ENCODE measurements at regions not wholly inside any gene's neighbourhood (a gene's known extent, or its start where the extent isn't known, plus 50 kb on each side); places are given as distances from the start of the nearest gene placed in this dataset.
A peak's percentile ranks its signal among the peaks of the same experiment; 100 is the strongest.

DNA sequence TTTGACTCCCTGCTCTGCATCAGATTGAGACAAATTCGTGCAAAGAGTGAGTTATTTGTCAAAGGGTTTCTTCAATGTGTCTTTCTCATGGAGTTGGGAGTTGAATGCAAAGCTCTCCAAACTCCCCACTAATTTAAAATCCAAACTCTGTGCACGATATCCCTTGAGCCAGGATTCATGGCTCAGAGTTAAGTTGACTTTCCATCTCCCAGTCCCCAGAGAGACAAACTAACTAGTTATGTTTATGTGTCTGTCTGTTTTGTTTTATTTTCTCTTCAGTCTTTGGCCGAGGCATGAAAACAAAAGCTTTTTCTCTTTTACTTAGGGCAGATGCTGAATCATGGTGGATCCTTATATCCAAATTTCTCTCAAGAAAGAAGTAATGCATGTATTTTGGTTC lies 570.0 kb upstream of the CDH5 start:
- TF ChIP-seq, protein P1, sequence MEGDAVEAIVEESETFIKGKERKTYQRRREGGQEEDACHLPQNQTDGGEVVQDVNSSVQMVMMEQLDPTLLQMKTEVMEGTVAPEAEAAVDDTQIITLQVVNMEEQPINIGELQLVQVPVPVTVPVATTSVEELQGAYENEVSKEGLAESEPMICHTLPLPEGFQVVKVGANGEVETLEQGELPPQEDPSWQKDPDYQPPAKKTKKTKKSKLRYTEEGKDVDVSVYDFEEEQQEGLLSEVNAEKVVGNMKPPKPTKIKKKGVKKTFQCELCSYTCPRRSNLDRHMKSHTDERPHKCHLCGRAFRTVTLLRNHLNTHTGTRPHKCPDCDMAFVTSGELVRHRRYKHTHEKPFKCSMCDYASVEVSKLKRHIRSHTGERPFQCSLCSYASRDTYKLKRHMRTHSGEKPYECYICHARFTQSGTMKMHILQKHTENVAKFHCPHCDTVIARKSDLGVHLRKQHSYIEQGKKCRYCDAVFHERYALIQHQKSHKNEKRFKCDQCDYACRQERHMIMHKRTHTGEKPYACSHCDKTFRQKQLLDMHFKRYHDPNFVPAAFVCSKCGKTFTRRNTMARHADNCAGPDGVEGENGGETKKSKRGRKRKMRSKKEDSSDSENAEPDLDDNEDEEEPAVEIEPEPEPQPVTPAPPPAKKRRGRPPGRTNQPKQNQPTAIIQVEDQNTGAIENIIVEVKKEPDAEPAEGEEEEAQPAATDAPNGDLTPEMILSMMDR (IDR thresholded peaks at IDR 0.05; ENCODE audit: insufficient read depth, low read length) = no peak
- no peak for DNase-seq (ENCODE audit: low read depth)
- no peak overlapping the region for H3K4me3 ChIP-seq (ENCODE audit: low read depth, low read length)

DNA sequence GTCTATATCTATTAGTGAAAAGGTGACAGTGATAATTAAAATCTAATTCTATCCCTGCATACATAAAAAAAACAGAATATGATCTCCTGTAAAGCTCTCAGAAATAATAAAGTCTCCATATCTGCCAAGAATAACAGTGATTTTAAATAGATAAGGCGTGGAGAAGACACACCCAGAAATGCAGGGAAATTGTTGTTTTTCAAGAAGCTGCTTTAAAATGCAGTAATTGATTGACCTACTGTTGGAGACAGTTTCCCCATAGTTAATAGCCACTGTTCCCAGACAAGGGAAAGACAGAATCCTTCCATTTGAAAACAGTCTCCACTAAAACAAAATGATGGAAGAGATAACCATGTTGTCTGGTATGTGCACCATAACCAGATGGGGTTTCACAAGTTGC lies 571.5 kb upstream of the CDH5 start:
- H3K4me3 ChIP-seq (ENCODE audit: low read depth, low read length) = no peak overlapping the region
- TF ChIP-seq, protein P1 (IDR thresholded peaks at IDR 0.05; ENCODE audit: insufficient read depth, low read length) = no peak
- no peak for DNase-seq (ENCODE audit: low read depth)

DNA sequence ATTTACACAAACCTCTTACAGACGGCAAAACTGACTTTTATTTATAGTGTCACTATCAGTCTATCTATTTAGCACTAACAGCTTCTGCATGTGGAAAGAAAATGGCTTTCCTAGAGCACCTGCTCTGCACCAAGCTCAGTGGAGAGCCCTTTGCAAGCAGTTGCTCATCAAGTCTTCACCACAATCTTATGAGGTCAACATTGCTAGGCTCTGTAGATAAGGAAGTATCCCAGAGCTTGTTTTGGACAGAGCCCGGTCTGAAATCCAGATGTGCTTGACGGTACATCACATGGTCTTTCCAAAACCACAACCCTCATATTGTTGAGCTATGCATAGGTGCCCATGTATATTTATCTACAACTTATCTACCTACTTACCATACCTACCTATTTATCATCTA lies 572.7 kb upstream of the CDH5 start:
- DNase-seq (ENCODE audit: low read depth) = peak; percentile 43
- TF ChIP-seq, protein P1 (IDR thresholded peaks at IDR 0.05; ENCODE audit: insufficient read depth, low read length) = no peak
- H3K4me3 ChIP-seq (ENCODE audit: low read depth, low read length) = no peak overlapping the region

DNA sequence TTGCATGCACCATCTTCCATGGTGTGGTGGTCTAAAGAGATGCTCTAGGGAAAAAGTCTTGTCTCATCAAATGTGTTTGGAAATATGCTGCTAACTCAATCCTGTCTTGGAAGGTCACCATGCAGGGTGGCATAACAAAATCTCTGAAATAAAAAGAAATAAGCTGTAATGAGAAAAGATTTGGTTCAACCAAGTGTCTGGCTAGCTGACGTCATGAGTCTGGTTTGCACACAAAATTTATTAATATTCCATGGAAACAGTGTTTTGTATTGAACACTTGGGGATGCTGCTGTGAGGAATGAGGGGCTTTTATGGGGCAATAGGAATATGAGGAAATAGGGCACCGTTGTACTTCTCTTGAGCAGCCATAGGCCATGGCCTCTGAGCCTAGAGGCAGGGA lies 575.7 kb upstream of the CDH5 start:
- no peak overlapping the region for H3K4me3 ChIP-seq (ENCODE audit: low read depth, low read length)
- TF ChIP-seq, protein P1 (IDR thresholded peaks at IDR 0.05; ENCODE audit: insufficient read depth, low read length) = no peak
- no peak for DNase-seq (ENCODE audit: low read depth)

DNA sequence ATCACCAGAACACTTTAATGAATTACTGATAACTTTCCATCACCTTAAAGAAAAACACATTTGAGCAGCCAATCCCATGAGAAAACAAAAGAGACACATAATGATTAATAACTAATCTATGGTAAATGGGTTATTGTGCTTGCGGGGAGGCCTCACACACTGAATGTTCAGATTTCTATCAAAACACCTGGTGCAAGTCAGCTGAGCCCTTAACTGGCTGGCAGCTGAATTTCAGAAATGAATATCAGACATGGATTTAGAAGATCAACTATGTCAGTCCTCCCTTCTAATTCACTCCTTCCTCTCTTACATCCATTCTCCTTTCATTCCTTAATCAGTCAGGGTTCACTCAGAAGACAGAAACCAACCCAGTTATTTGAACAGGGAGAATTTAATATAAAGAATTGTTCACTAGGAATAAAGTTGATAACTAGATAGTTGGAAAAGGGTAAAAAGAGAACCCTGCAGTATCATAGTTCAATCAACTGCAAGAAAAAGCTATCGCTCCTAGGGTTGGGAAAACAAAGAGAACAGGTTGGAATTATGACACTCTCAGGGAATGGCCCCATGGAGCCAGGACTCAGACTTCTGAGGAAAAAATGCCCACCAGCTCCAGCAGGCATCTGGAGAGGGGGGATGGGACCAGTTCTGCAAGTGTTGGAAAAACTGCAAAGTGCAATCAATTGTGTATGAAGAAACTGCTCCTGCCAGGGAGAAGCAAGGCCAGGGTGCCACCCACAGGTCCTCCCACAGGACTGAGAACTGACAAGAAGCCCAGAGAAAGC lies 577.1 kb upstream of the CDH5 start:
- TF ChIP-seq, protein P1 (IDR thresholded peaks at IDR 0.05; ENCODE audit: insufficient read depth, low read length) = no peak
- no peak for DNase-seq (ENCODE audit: low read depth)
- no peak overlapping the region for H3K4me3 ChIP-seq (ENCODE audit: low read depth, low read length)

DNA sequence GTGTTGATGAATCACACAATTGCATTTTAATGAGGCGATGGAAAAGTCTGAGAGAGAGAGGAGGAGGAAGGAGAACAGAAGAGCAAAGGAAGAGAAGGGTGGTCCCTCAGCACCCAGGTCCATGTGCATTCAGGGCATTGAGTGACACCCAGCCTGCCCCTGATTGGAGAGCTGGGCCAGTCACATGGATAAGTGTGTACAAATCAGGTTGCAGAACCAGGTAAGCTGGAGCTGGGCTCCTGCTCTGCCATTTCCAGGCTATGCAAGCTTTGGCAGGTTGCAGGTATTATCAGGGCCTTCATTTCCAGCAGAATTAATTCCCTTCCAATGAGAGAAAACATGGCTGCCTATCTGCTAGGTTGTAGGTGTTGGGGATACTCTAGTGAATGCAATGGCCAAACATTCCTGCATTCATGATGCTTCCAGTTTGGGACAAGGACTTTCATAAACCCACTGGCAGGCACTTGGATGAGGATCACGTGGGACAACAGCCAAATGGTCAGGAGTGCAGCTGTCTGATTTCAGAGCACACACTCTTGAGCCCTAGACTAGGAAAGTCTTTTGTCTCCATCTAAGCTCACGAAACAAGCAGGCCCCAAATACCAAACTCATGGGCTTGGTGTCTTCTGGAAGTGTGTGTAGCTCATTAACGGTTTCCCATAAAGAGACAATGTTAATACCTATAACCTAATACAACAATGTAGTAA lies 577.9 kb upstream of the CDH5 start:
- TF ChIP-seq, protein P1 (IDR thresholded peaks at IDR 0.05; ENCODE audit: insufficient read depth, low read length) = no peak
- no peak for DNase-seq (ENCODE audit: low read depth)
- no peak overlapping the region for H3K4me3 ChIP-seq (ENCODE audit: low read depth, low read length)

All from fibroblast of the aortic adventitia (primary cell).